Kidney (tissue), 13 donors: ENCODE measurements at regions not wholly inside any gene's neighbourhood (a gene's known extent, or its start where the extent isn't known, plus 50 kb on each side); places are given as distances from the start of the nearest gene placed in this dataset.

Experiments used
- DNase-seq, 5 donors: peaks; one replicate each; pipeline ENCODE4 v3.0.0-alpha.2; 2013 to 2020
- FAIRE-seq: peaks from 2 replicates; lab custom pipeline; 2012; peaks lifted over from hg19 to GRCh38; lab: Jason Lieb, UNC
- H3K27ac ChIP-seq, 2 donors: one replicate each; pipeline ENCODE4 v1.7.0; 2013; ENCODE audit warnings: low read depth in 2 of 2, low read length in 2 of 2, inconsistent platforms in 1 of 2
- H3K27me3 ChIP-seq: one replicate; pipeline ENCODE4 v1.7.1; 2013; ENCODE audit warnings: low read length, inconsistent platforms; ENCODE audit not compliant: control insufficient read depth, insufficient read depth
- H3K36me3 ChIP-seq, 3 donors: one replicate each; pipeline versions ENCODE4 v1.7.0 to v1.7.1; 2013; ENCODE audit warnings: low read length in 3 of 3, control low read depth in 1 of 3, inconsistent platforms in 1 of 3; ENCODE audit not compliant: insufficient read depth in 3 of 3, control insufficient read depth in 2 of 3
- H3K4me1 ChIP-seq, 3 donors: one replicate each; pipeline versions ENCODE4 v1.7.0 to v1.7.1; 2013; ENCODE audit warnings: low read length in 3 of 3, inconsistent platforms in 1 of 3, low read depth in 1 of 3; ENCODE audit not compliant: control insufficient read depth in 2 of 3, insufficient read depth in 2 of 3
- H3K4me3 ChIP-seq, 3 donors: one replicate each; pipeline versions ENCODE4 v1.7.0 to v1.8.1; 2013; ENCODE audit warnings: low read length in 3 of 3, control low read depth in 1 of 3, inconsistent platforms in 1 of 3
- H3K9ac ChIP-seq, 3 donors: one replicate each; pipeline versions ENCODE4 v1.7.0 to v1.7.1; 2013; ENCODE audit warnings: low read length in 3 of 3, control low read depth in 1 of 3, inconsistent platforms in 1 of 3
- H3K9me3 ChIP-seq, 3 donors: one replicate each; pipeline versions ENCODE4 v1.7.0 to v1.7.1; 2013; ENCODE audit warnings: low read length in 3 of 3, control low read depth in 1 of 3, inconsistent platforms in 1 of 3; ENCODE audit not compliant: control insufficient read depth in 2 of 3, insufficient read depth in 1 of 3
- CTCF ChIP-seq: IDR thresholded peaks from 3 replicates; pipeline ENCODE4 v1.5.1; 2012; ENCODE audit warnings: mild to moderate bottlenecking, moderate library complexity, borderline replicate concordance; ENCODE audit not compliant: insufficient read depth; ENCODE audit errors: extremely low read depth
- intact Hi-C: fragments of 100-400 bp; cut with DNase I; formaldehyde crosslinking; loops from one replicate; pipeline ENCODE4 v1.11.1; 2022
- donor health status: control.
- donor health status: control.
- donor health status: control.
- donor health status: control.
- donor health status: control.
- donor health status: DM: yes; HTN: yes; CAD: no.
- donor health status: Normal renal cell carcinoma (clear cell type).

- no peak overlapping the region for H3K27ac ChIP-seq
- DNase-seq (no peak), FAIRE-seq (no peak)
- H3K4me1 ChIP-seq = no peaks in the 10 kb centered on the region
- no peak for TF ChIP-seq CTCF
- H3K27me3 ChIP-seq = no peaks in the 10 kb centered on the region
- peaks cover 0 to 6% (median 0%) of the 10 kb centered on the region in 3 donors for H3K9me3 ChIP-seq
- no peak overlapping the region for H3K9ac ChIP-seq
- intact Hi-C loops = no loop called here
- no peaks in the 10 kb centered on the region for H3K36me3 ChIP-seq
- no peak overlapping the region for H3K4me3 ChIP-seq
Measured at GRCh38 chr10:78831461-78831860, 237.3 kb upstream of the ZMIZ1 start.

- H3K36me3 ChIP-seq = no peaks in the 10 kb centered on the region
- no peak for FAIRE-seq
- no peaks in the 10 kb centered on the region for H3K27me3 ChIP-seq
- no peak for TF ChIP-seq CTCF
- intact Hi-C loops = no loop called here
- H3K4me1 ChIP-seq = no peaks in the 10 kb centered on the region
- H3K4me3 ChIP-seq = no peak overlapping the region
- H3K9ac ChIP-seq = no peak overlapping the region
- no peak for DNase-seq
- peaks cover 0 to 6% (median 0%) of the 10 kb centered on the region in 3 donors for H3K9me3 ChIP-seq
- no peak overlapping the region for H3K27ac ChIP-seq
Measured at GRCh38 chr10:78832281-78832680, 236.5 kb upstream of the ZMIZ1 start.

- intact Hi-C loops = no loop called here
- no peaks in the 10 kb centered on the region for H3K9me3 ChIP-seq
- H3K4me3 ChIP-seq = no peak overlapping the region
- no peaks in the 10 kb centered on the region for H3K27me3 ChIP-seq
- no peaks in the 10 kb centered on the region for H3K4me1 ChIP-seq
- no peak overlapping the region for H3K27ac ChIP-seq
- no peak overlapping the region for H3K9ac ChIP-seq
- TF ChIP-seq CTCF = no peak
- DNase-seq (no peak), FAIRE-seq (no peak)
- no peaks in the 10 kb centered on the region for H3K36me3 ChIP-seq
Measured at GRCh38 chr10:78838141-78838657, 230.6 kb upstream of the ZMIZ1 start.

- DNase-seq (no peak), FAIRE-seq (no peak)
- no peaks in the 10 kb centered on the region for H3K36me3 ChIP-seq
- H3K4me1 ChIP-seq = no peaks in the 10 kb centered on the region
- H3K9me3 ChIP-seq = no peaks in the 10 kb centered on the region
- intact Hi-C loops = no loop called here
- no peak for TF ChIP-seq CTCF
- H3K9ac ChIP-seq = no peak overlapping the region
- no peak overlapping the region for H3K27ac ChIP-seq
- no peaks in the 10 kb centered on the region for H3K27me3 ChIP-seq
- no peak overlapping the region for H3K4me3 ChIP-seq
Measured at GRCh38 chr10:78843495-78843894, 225.3 kb upstream of the ZMIZ1 start.
